H1 (cell line): ENCODE measurements at regions not wholly inside any gene's neighbourhood (a gene's known extent, or its start where the extent isn't known, plus 50 kb on each side); places are given as distances from the start of the nearest gene placed in this dataset.

ENCODE experiments used
- CTCF ChIA-PET: fragments of 300-600 bp; sonication (Branson Sonifier 250); formaldehyde crosslinking; loops from one replicate; lab custom pipeline; 2021; ENCODE audit not compliant: partially characterized antibody; lab: Charles Lee
- POLR2A ChIA-PET: fragments of 300-600 bp; sonication (Branson Sonifier 250); formaldehyde crosslinking; loops from one replicate; lab custom pipeline; 2021; ENCODE audit warnings: inconsistent platforms; ENCODE audit not compliant: partially characterized antibody; lab: Charles Lee
- DNase-seq, 2 experiments: peaks; one replicate each; pipeline versions ENCODE4 v3.0.0 to v3.0.0-alpha.2; 2010 to 2022; ENCODE audit warnings: low spot score in 2 of 2, low read depth in 1 of 2, mixed read lengths in 1 of 2
- FAIRE-seq: peaks from 2 replicates; lab custom pipeline; 2011; peaks lifted over from hg19 to GRCh38; lab: Jason Lieb, UNC
- H2AFZ ChIP-seq: 2 replicates; pipeline ENCODE4 v1.8.1; 2012; ENCODE audit warnings: low read length, inconsistent platforms
- H2AK5ac ChIP-seq: 2 replicates; pipeline ENCODE4 v1.6.1; 2013; ENCODE audit warnings: low read depth, low read length
- H2BK120ac ChIP-seq: replicated peaks from 2 replicates; pipeline ENCODE3; 2013; ENCODE audit warnings: low read depth, low read length, inconsistent platforms
- H2BK12ac ChIP-seq: 2 replicates; pipeline ENCODE4 v1.6.1; 2013; ENCODE audit warnings: low read depth, low read length
- H2BK15ac ChIP-seq: 2 replicates; pipeline ENCODE4 v1.6.1; 2013; ENCODE audit warnings: low read length
- H2BK20ac ChIP-seq: 2 replicates; pipeline ENCODE4 v1.6.1; 2013; ENCODE audit warnings: low read length
- H2BK5ac ChIP-seq: 2 replicates; pipeline ENCODE4 v1.6.1; 2013; ENCODE audit warnings: low read depth, low read length
- H3K14ac ChIP-seq: 2 replicates; pipeline ENCODE4 v1.6.1; 2013; ENCODE audit warnings: inconsistent platforms; ENCODE audit not compliant: insufficient read length
- H3K18ac ChIP-seq: 2 replicates; pipeline ENCODE4 v1.6.1; 2013; ENCODE audit warnings: low read length; ENCODE audit errors: extremely low read depth
- H3K23ac ChIP-seq: 2 replicates; pipeline ENCODE4 v1.6.1; 2013; ENCODE audit warnings: inconsistent platforms; ENCODE audit not compliant: insufficient read length
- H3K23me2 ChIP-seq: 2 replicates; pipeline ENCODE4 v1.6.1; 2013; ENCODE audit warnings: low read depth, low read length
- H3K27ac ChIP-seq: 2 replicates; pipeline ENCODE4 v1.6.1; 2011; ENCODE audit warnings: low read depth, low read length, inconsistent platforms
- H3K27me3 ChIP-seq, 4 experiments: replicated peaks in 1 of 4; 1 replicate in 1 of 4; 2 replicates in 3 of 4; pipeline versions ENCODE4 v1.6.1 to v1.8.1; 2011 to 2013; ENCODE audit warnings: low read length in 3 of 4, mild to moderate bottlenecking in 3 of 4, inconsistent platforms in 2 of 4, mixed read lengths in 2 of 4, moderate library complexity in 1 of 4; ENCODE audit not compliant: control insufficient read depth in 3 of 4, insufficient read depth in 3 of 4; ENCODE audit errors: extremely low read depth in 1 of 4
- H3K36me3 ChIP-seq, 4 experiments: 2 replicates each; pipeline versions ENCODE4 v1.6.1 to v1.8.1; 2011 to 2013; ENCODE audit warnings: mild to moderate bottlenecking in 4 of 4, low read length in 3 of 4, moderate library complexity in 2 of 4, control low read depth in 1 of 4, inconsistent platforms in 1 of 4; ENCODE audit not compliant: insufficient read depth in 4 of 4, control insufficient read depth in 2 of 4
- H3K4ac ChIP-seq: replicated peaks from 2 replicates; pipeline ENCODE3; 2013; ENCODE audit warnings: low read length, low read depth, mixed read lengths, inconsistent platforms; ENCODE audit not compliant: insufficient read length
- H3K4me1 ChIP-seq, 4 experiments: replicated peaks in 1 of 4; 1 replicate in 1 of 4; 2 replicates in 3 of 4; pipeline versions ENCODE4 v1.6.1 to v1.8.1; 2011 to 2013; ENCODE audit warnings: low read length in 3 of 4, inconsistent platforms in 2 of 4, mixed read lengths in 1 of 4; ENCODE audit not compliant: insufficient read depth in 4 of 4, control insufficient read depth in 3 of 4
- H3K4me2 ChIP-seq, 2 experiments: 2 replicates each; pipeline versions ENCODE4 v1.6.1 to v1.8.1; 2011 to 2013; ENCODE audit warnings: low read depth in 2 of 2, low read length in 2 of 2, control low read depth in 1 of 2, inconsistent platforms in 1 of 2, mild to moderate bottlenecking in 1 of 2; ENCODE audit not compliant: insufficient read depth in 1 of 2
- H3K4me3 ChIP-seq, 4 experiments: fragments of 200-600, 300-600 bp in 1 of 4; sonication (generic), shearing (Covaris generic), sonication (Bioruptor Twin) in 1 of 4; 2 replicates each; pipeline versions ENCODE4 v1.5.1 to v1.8.1; 2011 to 2016; ENCODE audit warnings: low read length in 4 of 4, low read depth in 3 of 4, control low read depth in 2 of 4, inconsistent platforms in 2 of 4, mild to moderate bottlenecking in 2 of 4, mixed read lengths in 1 of 4, moderate library complexity in 1 of 4; ENCODE audit not compliant: insufficient read depth in 2 of 4; ENCODE audit errors: extremely low read depth in 1 of 4
- H3K56ac ChIP-seq: replicated peaks from 2 replicates; pipeline ENCODE3; 2013; ENCODE audit warnings: low read depth, mild to moderate bottlenecking, mixed read lengths, low read length, inconsistent platforms; ENCODE audit not compliant: insufficient read length
- H3K79me1 ChIP-seq: 2 replicates; pipeline ENCODE4 v1.6.1; 2013; ENCODE audit warnings: low read depth, low read length, control low read depth
- H3K79me2 ChIP-seq, 2 experiments: 2 replicates each; pipeline versions ENCODE4 v1.6.1 to v1.8.1; 2012 to 2013; ENCODE audit warnings: low read length in 2 of 2, mild to moderate bottlenecking in 2 of 2, inconsistent platforms in 1 of 2; ENCODE audit not compliant: insufficient read depth in 2 of 2, control insufficient read depth in 1 of 2
- H3K9ac ChIP-seq, 4 experiments: replicated peaks in 1 of 4; 1 replicate in 1 of 4; 2 replicates in 3 of 4; pipeline versions ENCODE4 v1.6.1 to v1.8.1; 2011 to 2013; ENCODE audit warnings: low read depth in 3 of 4, low read length in 3 of 4, control low read depth in 2 of 4, mild to moderate bottlenecking in 2 of 4, moderate library complexity in 2 of 4, inconsistent platforms in 1 of 4; ENCODE audit errors: extremely low read depth in 1 of 4
- H3K9me3 ChIP-seq, 2 experiments: 2 replicates each; pipeline versions ENCODE4 v1.6.1 to v1.8.1; 2012 to 2013; ENCODE audit warnings: mild to moderate bottlenecking in 2 of 2, moderate library complexity in 2 of 2, control low read depth in 1 of 2, inconsistent platforms in 1 of 2, low read depth in 1 of 2, low read length in 1 of 2, mixed read lengths in 1 of 2; ENCODE audit not compliant: insufficient read depth in 2 of 2
- H4K20me1 ChIP-seq, 2 experiments: replicated peaks in 1 of 2; 2 replicates each; pipeline versions ENCODE3 to v1.8.1; 2011 to 2013; ENCODE audit warnings: inconsistent platforms in 2 of 2, low read length in 2 of 2, mild to moderate bottlenecking in 1 of 2; ENCODE audit not compliant: insufficient read depth in 2 of 2, control insufficient read depth in 1 of 2
- H4K5ac ChIP-seq: 2 replicates; pipeline ENCODE4 v1.6.1; 2013; ENCODE audit warnings: low read length, low read depth, mixed read lengths, inconsistent platforms; ENCODE audit not compliant: insufficient read length
- H4K8ac ChIP-seq: 2 replicates; pipeline ENCODE4 v1.8.0; 2013; ENCODE audit warnings: mild to moderate bottlenecking, moderate library complexity, low read length, inconsistent platforms; ENCODE audit not compliant: insufficient read depth; ENCODE audit errors: extremely low read depth
- H4K91ac ChIP-seq: replicated peaks from 2 replicates; pipeline ENCODE3; 2013; ENCODE audit warnings: low read length, mixed read lengths, inconsistent platforms; ENCODE audit not compliant: insufficient read length
- CBX8 ChIP-seq: fragments of 300-800, 300-1000 bp; sonication (generic); IDR thresholded peaks from 2 replicates; pipeline ENCODE4 v1.7.1; 2016; ENCODE audit warnings: low read depth, low read length, borderline replicate concordance
- CHD2 ChIP-seq: IDR thresholded peaks from 2 replicates; pipeline ENCODE4 v1.6.1; 2012; ENCODE audit warnings: low read length, improper control_type of control experiment
- FOSL1 ChIP-seq: IDR thresholded peaks from 2 replicates; pipeline ENCODE4 v1.6.1; 2011; ENCODE audit warnings: mild to moderate bottlenecking, low read depth, low read length, moderate library complexity; ENCODE audit not compliant: insufficient read depth
- HDAC6 ChIP-seq: IDR thresholded peaks from one replicate; pipeline ENCODE4 v1.7.1; 2012; ENCODE audit warnings: low read depth, mild to moderate bottlenecking, inconsistent platforms, low read length, moderate library complexity
- JUND ChIP-seq: IDR thresholded peaks from 2 replicates; pipeline ENCODE4 v1.6.1; 2011; ENCODE audit warnings: mild to moderate bottlenecking, improper control_type of control experiment, low read length
- KDM5A ChIP-seq: fragments of 200-600 bp; IDR thresholded peaks from 2 replicates; pipeline ENCODE4 v1.7.1; 2012; ENCODE audit warnings: mild to moderate bottlenecking, low read length, inconsistent platforms, mixed read lengths
- PHF8 ChIP-seq: fragments of 200-600 bp; sonication (generic); conservative IDR thresholded peaks from 2 replicates; pipeline ENCODE4 v1.7.1; 2012; ENCODE audit warnings: low read depth, mild to moderate bottlenecking, inconsistent platforms, low read length, moderate library complexity
- POLR2AphosphoS5 ChIP-seq: IDR thresholded peaks from 2 replicates; pipeline ENCODE4 v1.6.1; 2011; ENCODE audit warnings: low read depth, low read length
- SIRT6 ChIP-seq: IDR thresholded peaks from one replicate; pipeline ENCODE4 v1.7.1; 2012; ENCODE audit warnings: low read length, inconsistent platforms
- SP1 ChIP-seq: IDR thresholded peaks from 2 replicates; pipeline ENCODE4 v1.6.1; 2011; ENCODE audit warnings: low read depth, low read length
- SP4 ChIP-seq: IDR thresholded peaks from 2 replicates; pipeline ENCODE4 v1.6.1; 2012; ENCODE audit warnings: low read length, inconsistent platforms
- TAF1 ChIP-seq: IDR thresholded peaks from 2 replicates; pipeline ENCODE4 v1.6.1; 2011; ENCODE audit warnings: mild to moderate bottlenecking, low read depth, low read length
- TAF7 ChIP-seq: optimal IDR thresholded peaks from 2 replicates; pipeline ENCODE3; 2011; ENCODE audit warnings: low read depth, mild to moderate bottlenecking, inconsistent platforms, low read length, moderate library complexity, borderline replicate concordance
- TEAD4 ChIP-seq: IDR thresholded peaks from 2 replicates; pipeline ENCODE4 v1.6.1; 2012; ENCODE audit warnings: low read depth, low read length, inconsistent platforms, mixed read lengths
- WGBS, 2 experiments: shearing (Covaris generic) in 1 of 2; methylation state at CpG; one replicate each; pipeline versions ENCODE4 v1.1.6 to v1.1.7; 2013 to 2015; ENCODE audit warnings: low lambda C conversion rate in 2 of 2, mixed read lengths in 2 of 2, inconsistent platforms in 1 of 2, low coverage in 1 of 2, missing lambda C conversion rate in 1 of 2; ENCODE audit not compliant: insufficient replicate concordance in 2 of 2, insufficient coverage in 1 of 2, insufficient read length in 1 of 2; ENCODE audit errors: extremely low coverage in 1 of 2, missing lambda C conversion rate in 1 of 2; 5-methylcytosine and 5-hydroxymethylcytosine counted together
- TF ChIP-seq, protein P1 (sequence below): IDR thresholded peaks from 2 replicates; pipeline ENCODE4 v1.6.1; 2012; ENCODE audit warnings: inconsistent platforms
- TF ChIP-seq, protein P2 (sequence below): IDR thresholded peaks from 2 replicates; pipeline ENCODE4 v1.6.1; 2012; ENCODE audit warnings: inconsistent platforms

GRCh38 chr16:7185689-7186088, 147.0 kb upstream of the RBFOX1 start:
- Histone ChIP-seq H3K4me1 (no peaks in the 10 kb centered on the region), H3K36me3 (no peaks in the 10 kb centered on the region), H3K9me3 (no peaks in the 10 kb centered on the region), H3K23ac (no peak overlapping the region), H3K27me3 (no peaks in the 10 kb centered on the region), H3K14ac (no peak overlapping the region), H3K4ac (no peak overlapping the region), H2BK120ac (no peak overlapping the region), H4K20me1 (peaks cover 0 to 4% of the 10 kb centered on the region in 2 experiments), H3K9ac (no peak overlapping the region), H2BK5ac (no peak overlapping the region), H3K27ac (no peak overlapping the region), H3K18ac (no peak overlapping the region), H2BK15ac (no peak overlapping the region), H3K4me3 (no peak overlapping the region), H3K23me2 (no peaks in the 10 kb centered on the region), H3K56ac (no peak overlapping the region), H3K79me1 (no peaks in the 10 kb centered on the region), H4K5ac (no peak overlapping the region), H4K8ac (no peak overlapping the region), H2BK12ac (no peak overlapping the region), H3K4me2 (no peak overlapping the region), H4K91ac (no peak overlapping the region), H2AFZ (no peak overlapping the region), H3K79me2 (no peaks in the 10 kb centered on the region), H2BK20ac (no peak overlapping the region), H2AK5ac (no peak overlapping the region)
- POLR2A ChIA-PET: no interaction called here
- 92% methylated on average over 4 of the region's 4 CpGs; no CpG with 5 or more reads in 1 of the 2 experiments for WGBS, 2 experiments
- no peak for FAIRE-seq
- DNase-seq: no peak
- CTCF ChIA-PET: no interaction called here
- TF ChIP-seq SIRT6 (no peak), SP1 (no peak), JUND (no peak), TEAD4 (no peak), CHD2 (no peak), SP4 (no peak), HDAC6 (no peak), FOSL1 (no peak), TAF7 (no peak), CBX8 (no peak), POLR2AphosphoS5 (no peak), TAF1 (no peak), PHF8 (no peak), KDM5A (no peak)
- TF ChIP-seq, protein P1, sequence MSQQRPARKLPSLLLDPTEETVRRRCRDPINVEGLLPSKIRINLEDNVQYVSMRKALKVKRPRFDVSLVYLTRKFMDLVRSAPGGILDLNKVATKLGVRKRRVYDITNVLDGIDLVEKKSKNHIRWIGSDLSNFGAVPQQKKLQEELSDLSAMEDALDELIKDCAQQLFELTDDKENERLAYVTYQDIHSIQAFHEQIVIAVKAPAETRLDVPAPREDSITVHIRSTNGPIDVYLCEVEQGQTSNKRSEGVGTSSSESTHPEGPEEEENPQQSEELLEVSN: no peak
- TF ChIP-seq, protein P2, sequence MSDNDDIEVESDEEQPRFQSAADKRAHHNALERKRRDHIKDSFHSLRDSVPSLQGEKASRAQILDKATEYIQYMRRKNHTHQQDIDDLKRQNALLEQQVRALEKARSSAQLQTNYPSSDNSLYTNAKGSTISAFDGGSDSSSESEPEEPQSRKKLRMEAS: no peak
